ENCODE measurements at regions not wholly inside any gene's neighbourhood (a gene's known extent, or its start where the extent isn't known, plus 50 kb on each side); places are given as distances from the start of the nearest gene placed in this dataset.

- no peak for DNase-seq (ENCODE audit: low read depth)
These were observed 285.0 kb upstream of the ATP2B1 start for GRCh38 chr12:89993632-89994031.

- DNase-seq (ENCODE audit: low read depth), result no peak
These were observed 284.2 kb upstream of the ATP2B1 start for GRCh38 chr12:89992668-89993451.

DNA sequence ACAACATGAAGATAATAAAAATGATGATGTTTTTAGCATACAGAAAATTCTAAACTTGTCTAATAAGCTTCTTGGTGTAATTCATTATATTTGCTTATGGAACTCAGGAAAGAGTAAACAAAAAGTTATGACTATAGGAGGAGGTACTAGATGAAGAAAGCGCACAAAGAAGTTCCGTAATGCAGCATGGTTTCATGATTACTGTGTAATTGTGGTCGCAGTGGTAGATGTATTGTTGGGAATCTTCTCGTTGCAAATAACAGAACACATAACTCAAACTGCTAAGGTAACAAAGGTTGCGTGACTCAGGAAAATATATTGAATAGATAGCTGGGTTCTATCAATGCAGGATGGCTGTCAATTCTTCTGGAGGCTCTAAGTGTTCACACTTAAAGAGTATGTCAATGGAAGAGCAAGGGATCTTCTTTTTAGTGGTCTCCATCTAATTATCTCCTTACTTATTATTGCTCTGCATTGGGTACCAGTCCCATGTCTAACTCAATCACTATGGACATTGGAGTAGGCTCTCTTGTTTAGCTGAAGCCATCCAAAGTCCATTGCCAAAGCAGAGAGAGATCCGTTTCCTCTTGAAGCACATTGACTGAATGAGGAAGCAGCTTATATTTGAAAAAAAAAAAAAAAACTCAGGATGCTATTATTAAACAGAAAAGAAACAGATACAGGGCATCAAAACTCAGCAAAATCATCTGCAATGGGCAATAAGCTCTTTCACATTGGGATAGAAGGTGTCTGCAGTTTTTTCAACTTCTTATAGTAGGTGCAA lies 283.4 kb upstream of the ATP2B1 start:
- DNase-seq (ENCODE audit: low read depth), result no peak

- no peak for DNase-seq (ENCODE audit: low read depth)
These were observed 279.7 kb upstream of the ATP2B1 start for GRCh38 chr12:89988188-89988915.

DNA sequence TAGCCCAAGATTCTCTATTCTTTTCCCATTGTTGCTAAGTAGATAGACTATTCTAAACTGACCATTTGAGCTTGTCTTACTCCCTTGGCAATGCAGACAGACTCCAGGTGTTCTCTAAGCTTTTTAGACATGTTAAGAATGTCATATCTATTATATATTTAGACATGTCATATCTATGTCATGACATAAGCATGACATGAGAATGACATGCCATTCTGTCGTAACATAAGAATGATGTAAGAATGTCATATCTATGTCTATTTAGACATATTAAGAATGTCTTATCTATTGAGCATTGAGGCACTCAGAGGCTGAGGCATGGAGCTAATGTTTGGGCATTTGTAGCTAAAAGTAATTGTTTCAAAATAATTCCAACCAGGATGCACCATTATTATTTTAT lies 277.3 kb upstream of the ATP2B1 start:
- no peak for DNase-seq (ENCODE audit: low read depth)

DNA sequence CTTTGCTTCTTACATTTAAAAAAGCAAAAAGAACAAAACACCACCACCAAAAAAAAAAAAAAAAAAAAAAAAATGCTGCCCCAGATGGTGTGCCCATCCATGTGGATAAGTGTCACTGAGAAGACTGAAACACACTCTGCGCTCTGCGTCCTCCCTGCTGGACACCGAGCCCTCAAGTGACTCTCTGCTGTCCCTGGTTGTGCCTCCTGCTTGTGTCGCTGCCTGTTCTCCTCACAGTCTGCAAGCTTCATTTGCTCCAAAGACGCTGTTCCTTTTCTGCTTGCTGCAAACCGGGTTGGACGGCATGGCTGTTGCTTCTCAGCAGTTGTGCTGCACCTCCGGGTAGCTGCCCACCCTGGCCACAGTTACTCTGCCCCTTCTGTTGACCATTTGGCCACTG lies 276.2 kb upstream of the ATP2B1 start:
- DNase-seq (ENCODE audit: low read depth), result no peak

DNA sequence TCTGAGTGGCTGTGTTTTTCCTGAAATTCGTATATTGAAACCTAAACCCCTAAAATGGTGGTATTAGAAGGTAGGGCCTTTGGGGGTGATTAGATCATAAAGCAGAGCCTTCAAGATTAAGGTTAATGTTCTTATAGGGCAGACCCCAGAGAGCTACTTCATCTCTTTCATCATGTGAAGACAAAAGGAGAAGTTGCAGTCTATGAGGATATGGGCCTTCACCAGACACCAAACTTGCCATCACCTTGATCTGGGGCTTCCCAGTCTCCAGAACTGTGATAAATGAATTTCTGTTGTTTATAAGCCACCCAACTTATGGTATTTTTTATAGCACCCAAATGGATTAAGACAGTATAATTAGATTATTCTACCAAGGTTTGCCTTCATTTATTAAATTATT lies 275.0 kb upstream of the ATP2B1 start:
- no peak for DNase-seq (ENCODE audit: low read depth)

DNA sequence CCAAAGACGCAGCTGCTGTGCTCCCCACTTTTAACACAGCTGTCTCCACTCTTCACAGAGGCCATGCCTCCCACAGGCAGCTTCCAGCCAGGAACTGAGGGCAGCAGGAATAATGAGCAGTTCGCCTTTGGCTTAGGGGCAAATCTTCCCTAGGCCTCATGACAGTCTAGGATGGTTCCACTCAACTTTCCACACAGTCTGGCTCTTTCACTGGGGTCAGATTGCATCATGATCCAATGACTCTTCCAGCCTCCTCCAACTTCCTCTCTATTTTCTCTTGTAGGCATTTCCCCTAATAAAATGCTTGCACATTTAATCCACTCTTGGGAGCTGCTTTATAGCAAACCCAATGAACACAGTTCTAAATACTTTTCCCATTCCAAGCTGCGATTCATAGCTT lies 271.6 kb upstream of the ATP2B1 start:
- no peak for DNase-seq (ENCODE audit: low read depth)

- DNase-seq (ENCODE audit: low read depth), result no peak
These were observed 268.9 kb upstream of the ATP2B1 start for GRCh38 chr12:89977405-89978085.

DNA sequence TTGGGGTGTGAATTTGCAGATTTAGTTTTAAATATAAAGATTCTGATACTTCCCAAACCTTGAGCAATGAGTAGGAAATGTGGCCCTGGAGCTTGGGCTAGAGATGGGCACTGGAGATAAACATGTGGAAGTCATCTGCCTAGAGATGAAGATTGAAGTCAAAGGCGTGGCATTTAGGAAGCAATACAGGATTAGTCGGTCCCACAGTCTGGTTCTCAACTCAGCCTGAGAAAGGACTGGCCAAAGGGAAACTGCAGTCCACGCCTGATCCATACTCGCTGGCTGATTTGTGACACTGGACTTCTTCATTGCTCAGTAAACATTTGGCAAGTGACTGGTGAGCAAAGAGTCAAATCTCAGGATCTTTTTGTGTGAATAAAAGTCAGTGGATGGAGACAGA lies 268.2 kb upstream of the ATP2B1 start:
- DNase-seq (ENCODE audit: low read depth), result no peak

DNA sequence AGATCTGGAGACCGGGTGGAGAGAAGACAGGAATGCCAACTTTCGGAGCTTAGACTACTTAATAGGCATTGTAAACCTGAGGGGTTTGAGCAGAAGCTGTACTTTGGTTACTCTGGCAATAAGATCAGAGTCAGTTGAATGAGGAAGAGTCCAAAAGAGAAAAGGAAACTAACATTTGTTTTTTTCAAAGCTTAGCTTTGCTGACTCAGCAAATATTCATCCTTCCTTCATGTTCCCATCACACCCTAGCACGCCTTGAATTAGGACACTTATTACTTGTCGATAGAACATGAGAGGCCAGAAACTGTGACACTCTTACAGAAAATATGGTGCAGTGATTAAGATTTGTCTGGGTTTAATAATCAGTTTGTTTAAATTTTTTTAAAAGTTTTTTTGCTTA lies 266.9 kb upstream of the ATP2B1 start:
- DNase-seq (ENCODE audit: low read depth), result no peak

GRCh38 chr12:89971880-89972279 lies 263.2 kb upstream of the ATP2B1 start:
- DNase-seq (ENCODE audit: low read depth), result no peak

- no peak for DNase-seq (ENCODE audit: low read depth)
These were observed 262.1 kb upstream of the ATP2B1 start for GRCh38 chr12:89970722-89971121.

DNA sequence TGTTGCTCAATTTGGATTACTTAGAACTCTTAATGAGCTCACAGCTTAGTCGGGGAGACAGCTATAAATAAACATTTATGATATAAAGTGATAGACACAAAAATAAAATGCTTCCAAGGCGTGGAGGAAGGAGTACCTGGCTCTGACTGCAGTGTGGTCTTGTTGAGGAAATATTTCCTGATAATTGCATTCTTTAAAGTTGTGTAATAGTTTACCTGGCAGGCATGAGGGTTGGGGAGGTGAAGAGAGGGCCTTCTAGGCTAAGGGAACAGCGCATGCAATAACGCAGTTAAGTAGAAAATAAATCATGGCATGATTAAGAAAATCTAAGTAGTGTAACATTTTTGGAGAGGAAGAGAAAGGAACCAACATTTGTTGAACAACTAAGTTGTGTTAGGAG lies 260.5 kb upstream of the ATP2B1 start:
- DNase-seq (ENCODE audit: low read depth), result no peak

DNA sequence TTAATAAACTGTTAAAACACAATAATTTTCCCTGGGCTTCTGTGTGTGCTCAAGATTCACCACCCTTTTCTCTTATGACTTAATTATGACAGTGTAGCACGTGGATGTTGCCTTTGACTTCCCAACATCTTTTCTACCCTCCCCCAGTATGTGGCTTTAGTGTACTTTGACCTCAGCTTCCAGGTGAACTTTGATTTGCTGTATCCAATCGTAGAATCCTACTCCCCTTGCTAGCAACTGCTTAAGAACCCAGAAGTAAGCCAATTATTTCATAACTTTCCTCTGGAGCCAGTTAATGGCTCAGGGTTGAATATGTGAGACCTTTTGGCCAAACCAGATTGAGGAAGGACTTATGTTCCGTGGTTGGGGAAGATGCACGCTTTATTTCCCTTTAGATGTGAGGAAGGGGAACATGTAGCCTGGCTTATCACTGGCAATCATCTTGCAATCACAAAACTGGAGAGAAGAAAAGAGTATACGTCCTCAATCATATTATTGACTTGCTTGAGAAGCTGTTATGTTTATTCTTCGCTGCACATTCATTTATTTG lies 259.6 kb upstream of the ATP2B1 start:
- no peak for DNase-seq (ENCODE audit: low read depth)

DNA sequence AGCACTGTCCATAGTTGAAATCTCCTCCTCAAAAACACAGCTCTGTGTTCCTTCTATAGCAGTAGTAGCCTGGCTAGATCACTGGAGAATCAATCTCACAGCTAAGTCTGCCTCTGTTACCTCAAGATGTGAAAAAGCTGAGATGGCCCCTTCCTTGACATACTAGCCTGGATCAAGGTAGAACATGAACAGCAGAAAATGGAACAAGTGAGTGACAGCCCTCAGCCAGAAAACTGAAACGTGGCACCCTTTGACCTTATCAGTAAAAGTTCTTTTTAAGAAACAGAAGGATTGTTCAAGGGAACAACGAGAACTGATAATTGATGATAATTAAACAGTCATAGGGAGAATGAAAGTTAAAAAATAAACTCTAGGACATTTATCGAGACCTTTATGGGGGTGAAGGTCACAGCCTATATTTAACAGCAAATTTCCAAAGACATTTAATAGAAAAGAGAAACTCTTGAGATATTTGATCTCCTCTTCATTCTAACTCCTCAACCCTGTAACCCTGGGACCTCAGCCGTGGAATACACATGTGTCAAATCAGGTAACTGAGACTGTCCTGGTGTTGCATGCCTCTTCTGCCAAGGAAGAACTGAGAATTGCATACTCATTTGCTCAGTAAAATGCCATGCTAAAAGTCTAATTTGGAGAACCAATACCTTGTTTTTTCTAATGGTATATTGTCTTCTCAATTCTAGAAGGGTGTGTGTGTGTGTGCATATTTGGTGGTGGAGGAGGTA lies 258.0 kb upstream of the ATP2B1 start:
- no peak for DNase-seq (ENCODE audit: low read depth)

GRCh38 chr12:89965993-89966392 lies 257.4 kb upstream of the ATP2B1 start:
- DNase-seq (ENCODE audit: low read depth), result no peak

DNA sequence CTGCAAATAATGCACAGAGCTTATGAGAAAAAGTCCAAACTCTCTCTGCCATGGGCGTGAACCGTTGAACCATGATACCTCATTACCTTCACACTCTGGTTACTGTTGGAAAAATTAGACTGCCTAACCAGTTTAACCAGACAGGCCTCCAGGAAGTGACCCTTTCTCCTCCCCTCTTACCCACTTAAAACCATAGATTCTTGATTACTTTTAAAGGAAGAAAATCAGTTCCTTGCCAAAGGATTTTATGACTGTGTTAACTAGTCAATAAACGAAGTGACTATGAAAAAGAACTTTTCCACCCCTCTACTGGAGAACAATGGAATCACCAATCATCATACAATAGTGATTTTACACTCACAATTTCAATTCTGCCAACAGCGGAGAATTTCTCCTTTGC lies 254.0 kb upstream of the ATP2B1 start:
- DNase-seq (ENCODE audit: low read depth), result no peak

- no peak for DNase-seq (ENCODE audit: low read depth)
These were observed 252.2 kb upstream of the ATP2B1 start for GRCh38 chr12:89960607-89961394.

DNA sequence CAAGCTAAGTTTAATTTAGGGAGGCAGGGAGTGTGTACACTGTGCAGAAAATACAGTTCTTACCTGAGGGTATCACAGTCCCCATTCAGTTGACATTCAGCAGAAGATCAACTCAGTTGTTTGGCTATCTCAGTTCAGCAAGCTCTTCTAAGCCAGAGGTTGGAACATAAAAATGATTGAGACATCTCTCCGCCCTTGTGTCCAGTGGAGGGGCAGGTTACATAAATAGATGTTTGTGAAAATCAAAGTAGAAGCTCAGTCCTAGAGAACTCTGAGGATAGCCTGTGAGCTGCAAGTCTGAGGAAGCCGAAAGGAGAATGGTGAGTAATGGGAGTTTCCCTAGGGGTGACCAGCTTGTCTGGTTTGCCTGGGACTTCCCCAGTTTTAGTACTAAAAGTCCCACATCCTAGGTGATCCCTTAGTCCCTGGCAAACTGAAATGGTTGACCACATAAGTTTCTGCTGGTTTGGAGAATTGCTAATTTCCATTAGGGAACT lies 251.4 kb upstream of the ATP2B1 start:
- DNase-seq (ENCODE audit: low read depth), result no peak

Measured in T follicular helper cell (primary cell).